HG03565 (cell line): ENCODE measurements at regions not wholly inside any gene's neighbourhood (a gene's known extent, or its start where the extent isn't known, plus 50 kb on each side); places are given as distances from the start of the nearest gene placed in this dataset.
"Not testable (repeated sequence)": the region's sequence is repeated elsewhere in the genome, so short reads cannot be mapped to it uniquely, and the experiment has no call there.

Experiments used
- ATAC-seq: cut with Tn5 transposase; IDR thresholded peaks from one replicate; pipeline ENCODE4 v1.9.1; 2021; ENCODE audit warnings: mild to moderate bottlenecking, moderate library complexity; ENCODE audit not compliant: unreplicated experiment

DNA sequence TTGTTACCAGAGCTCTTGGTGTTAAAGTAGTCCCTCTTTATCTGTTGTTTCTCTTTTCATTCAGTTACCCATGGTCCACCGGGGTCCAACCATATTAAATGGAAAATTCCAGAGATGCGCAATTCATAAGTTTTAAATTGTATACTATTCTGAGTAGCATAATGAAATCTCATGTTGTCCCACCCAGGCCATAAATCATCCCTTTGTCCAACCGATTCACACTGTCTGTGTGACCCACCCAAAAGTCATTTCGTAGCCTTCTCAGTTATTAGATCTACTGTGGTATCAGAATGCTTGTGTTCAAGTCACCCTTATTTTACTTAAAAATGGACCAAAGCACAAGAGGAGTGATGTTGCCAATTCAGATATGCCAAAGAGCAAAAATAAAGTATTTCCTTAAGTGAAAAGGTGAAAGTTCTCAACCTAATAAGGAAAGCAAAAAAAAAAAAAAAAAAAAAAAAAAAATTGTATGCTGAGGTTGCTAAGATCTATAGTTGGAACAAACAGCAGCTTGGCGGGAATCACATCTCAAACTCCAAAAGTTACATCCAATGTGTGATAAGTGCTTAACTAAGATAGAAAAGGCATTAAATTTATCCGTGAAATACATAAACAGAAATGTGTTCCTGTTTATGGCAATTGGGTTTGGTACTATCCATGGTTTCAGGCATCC is 106.8 kb upstream of the GPBP1 start:
- ATAC-seq, result no peak

DNA sequence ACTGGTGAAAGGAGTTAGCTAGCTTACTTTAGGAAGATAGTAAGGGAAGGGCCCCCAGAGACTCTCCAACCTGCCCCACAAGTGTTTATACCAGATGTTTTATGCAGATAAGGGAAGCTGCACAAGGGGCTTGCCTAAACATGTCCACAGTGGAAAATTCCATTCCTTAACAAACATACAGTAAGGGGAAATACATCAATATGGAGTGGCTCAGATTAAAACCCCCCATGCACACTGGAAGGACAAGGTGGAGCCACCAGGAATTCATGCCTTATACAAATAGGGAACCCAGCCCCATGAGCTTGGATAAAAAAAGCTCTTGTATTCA is 106.3 kb upstream of the GPBP1 start:
- no peak for ATAC-seq

DNA sequence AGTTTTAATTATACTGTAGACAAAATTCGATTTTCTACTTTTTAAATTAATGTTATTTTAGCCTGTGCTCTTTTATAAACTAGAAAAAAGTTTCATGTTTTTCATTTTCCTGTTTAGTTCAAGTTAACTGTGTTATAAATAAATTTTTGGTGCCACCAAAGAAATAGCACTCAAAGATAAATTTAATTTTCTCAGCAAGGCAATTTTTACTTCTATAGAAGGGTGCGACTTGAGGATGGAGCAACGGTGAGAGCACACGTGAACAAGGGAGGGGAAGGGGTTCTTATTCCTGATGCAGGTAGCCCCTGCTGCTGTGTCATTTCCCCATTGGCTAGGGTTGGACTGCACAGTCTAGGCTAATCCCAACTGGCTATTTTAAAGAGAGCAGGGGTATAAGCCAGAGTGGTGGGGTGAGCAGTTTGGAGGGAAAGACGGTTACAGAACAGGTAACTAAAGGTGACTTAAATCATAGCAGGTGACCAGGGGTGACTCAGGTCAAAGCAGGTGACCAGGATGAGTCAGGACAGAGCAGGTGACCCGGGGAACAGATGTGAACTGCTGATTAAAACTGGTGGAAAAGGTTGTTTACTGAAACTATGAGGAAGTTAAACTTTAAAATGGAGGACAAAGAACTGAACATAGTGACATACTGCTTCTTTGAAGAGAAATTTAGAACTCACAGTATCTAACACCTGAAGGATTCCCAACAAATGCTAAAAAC is 104.6 kb upstream of the GPBP1 start:
- ATAC-seq, result no peak

DNA sequence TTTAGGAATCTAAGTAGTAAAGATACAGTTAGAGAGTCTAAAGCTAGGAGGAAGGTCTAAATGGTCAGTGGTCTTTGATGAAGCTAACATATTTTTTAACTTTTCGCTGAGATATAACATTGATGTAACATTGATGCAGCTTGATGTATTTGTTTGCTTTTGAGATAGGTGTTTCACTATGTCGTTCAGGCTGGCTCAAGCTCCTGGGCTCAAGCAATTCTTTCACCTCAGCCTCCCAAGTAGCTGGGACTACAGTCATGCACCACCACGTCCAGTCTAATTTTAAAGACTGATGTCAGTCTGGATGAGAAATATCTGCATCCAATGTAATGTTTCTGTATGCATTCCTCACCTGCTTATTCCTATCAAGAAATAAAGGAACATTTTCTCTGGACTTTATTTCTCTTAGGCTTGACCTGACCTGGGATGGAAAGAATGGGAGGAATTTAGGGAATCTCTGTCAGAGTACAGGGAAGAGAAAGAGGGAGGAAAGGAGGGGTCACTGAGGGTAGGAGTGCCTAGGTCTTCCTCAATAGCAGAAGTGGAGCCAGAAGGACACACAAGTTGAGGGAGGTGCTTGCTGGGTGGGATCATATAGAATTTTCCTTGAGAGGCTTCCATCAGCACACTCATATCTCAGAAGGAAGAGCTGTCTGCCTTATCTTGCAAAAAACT is 101.5 kb upstream of the GPBP1 start:
- ATAC-seq, result no peak

DNA sequence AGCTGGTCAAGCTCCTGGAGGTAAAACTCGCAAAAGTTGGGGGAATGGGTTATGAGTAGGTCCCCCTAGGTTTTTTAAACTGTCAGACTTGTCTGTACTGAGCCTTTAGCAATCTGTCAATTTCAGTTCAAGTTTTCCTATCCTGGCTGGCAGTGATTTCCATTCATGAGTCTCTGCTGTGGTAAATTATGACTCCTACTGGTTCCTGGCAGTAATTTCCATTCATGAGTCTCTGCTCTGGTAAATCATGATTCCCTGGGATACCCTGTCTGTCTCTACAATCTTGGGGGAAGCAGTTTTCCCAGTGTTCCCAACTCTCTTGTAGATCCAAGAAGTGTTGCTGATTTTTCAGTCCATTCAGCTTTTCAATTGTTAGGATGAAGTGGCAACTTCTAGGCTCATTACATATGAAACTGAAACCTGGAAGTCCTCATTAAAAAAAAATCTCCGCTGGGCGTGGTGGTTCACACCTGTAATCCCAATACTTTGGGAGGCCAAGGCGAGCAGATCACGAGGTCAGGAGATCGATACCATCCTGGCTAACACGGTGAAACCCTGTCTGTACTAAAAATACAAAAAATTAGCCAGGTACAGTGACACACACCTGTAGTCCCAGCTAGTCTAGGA is 91.3 kb upstream of the GPBP1 start:
- ATAC-seq, result no peak

DNA sequence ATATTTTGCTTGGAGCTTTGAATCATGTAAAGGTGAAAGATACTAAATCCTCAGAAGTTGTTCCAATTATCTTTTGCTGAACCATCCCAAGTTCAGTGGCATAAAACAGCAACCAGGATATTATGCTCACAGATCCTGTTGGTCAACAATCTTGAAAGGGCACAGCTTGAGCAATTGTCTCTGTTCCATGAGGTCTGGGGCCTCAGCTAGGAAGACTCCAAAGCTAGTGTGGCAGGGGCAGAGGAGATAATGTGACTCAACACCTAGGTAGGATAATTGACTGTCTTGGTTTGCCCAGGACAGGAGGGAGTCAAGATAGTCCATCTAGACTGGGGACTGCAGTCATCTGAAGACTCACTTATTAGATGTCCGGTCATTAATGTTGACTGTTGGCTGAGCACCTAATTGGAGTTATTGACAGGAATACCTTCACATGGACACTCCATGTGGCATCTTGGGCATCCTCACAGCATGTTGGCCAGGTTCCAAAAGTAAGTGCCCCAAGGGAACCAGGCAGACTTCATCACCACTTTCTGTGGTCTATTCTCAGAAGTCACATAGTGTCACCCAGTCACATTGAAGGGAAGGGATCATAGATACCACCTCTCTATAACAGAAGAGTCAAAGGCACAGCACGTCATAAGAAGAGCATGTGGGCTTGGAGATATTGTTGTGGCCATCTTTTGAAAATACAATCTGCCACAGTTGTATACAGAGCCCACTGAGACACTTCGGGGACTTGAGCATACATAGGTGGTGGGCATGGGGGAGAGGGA is 88.4 kb upstream of the GPBP1 start:
- no peak for ATAC-seq

DNA sequence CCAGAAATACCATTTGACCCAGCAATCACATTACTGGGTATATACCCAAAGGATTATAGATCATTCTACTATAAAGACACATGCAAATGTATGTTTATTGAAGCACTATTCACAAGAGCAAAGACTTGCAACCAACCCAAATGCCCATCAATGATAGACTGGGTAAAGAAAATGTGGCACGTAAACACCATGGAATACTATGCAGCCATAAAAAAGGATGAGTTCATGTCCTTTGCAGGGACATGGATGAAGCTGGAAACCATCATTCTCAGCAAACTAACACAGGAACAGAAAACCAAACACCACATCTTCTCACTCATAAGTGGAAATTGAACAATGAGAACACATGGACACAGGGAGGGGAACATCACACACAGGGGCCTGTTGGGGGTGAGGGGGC is 85.9 kb upstream of the GPBP1 start:
- not testable (repeated sequence) for ATAC-seq

DNA sequence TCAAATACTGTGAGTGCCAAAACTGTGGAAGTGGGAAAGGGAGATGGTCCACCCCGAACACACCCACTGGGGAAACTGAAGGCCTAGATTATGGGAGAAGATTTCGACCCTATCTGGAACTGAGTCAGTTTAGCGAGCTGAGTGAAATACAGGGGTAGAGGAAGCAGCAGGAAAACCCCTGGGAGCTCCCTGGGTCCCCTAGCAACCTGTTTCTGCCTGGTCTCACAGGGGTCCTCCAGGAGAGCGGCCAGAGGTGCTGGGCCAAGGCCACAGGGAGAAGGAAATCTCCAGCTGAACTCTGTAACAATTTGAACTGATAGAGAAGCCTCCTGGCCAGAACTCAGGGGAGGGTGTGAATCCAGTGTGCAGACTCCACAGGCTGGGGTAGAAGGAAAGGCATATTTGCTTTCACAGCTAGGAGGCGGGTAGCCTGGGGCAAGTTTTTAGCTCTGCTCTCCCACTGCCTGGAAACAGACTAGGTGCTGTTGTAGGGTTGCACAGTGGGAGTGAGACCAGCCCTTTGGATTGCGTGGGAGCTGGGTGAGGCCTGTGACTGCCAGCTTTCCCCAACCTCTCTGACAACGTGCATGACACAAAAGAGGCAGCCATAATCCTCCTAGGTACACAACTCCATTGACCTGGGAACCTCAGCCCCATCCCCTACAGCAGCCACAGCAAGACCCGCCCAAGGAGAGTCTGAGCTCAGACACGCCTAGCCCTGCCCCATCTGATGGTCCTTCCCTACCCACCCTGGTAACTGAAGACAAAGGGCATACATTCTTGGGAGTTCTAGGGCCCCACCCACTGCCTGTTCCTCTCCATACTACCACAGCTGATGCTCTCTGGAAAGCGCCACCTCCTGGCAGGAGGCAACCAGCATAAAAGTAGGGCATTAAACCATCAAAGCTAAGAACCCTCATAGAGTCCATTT is 78.8 kb upstream of the GPBP1 start:
- no peak for ATAC-seq

DNA sequence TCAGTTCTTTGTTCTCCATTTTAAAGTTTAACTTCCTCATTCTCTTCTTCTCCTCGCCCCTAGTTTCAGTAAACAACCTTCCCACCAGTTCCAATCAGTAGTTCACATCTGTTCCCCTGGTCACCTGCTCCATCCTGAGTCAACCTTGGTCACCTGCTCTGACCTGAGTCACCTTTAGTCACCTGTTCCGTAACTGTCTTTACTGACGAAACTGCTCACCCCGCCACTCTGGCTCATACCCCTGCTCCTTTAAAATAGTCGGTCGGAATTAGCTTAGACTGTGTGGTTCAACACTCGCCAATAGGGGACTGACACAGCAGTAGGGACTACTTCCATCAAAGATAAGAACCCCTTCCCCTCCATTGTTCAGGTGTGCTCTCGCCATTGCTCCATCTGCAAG is 76.3 kb upstream of the GPBP1 start:
- ATAC-seq, result no peak

DNA sequence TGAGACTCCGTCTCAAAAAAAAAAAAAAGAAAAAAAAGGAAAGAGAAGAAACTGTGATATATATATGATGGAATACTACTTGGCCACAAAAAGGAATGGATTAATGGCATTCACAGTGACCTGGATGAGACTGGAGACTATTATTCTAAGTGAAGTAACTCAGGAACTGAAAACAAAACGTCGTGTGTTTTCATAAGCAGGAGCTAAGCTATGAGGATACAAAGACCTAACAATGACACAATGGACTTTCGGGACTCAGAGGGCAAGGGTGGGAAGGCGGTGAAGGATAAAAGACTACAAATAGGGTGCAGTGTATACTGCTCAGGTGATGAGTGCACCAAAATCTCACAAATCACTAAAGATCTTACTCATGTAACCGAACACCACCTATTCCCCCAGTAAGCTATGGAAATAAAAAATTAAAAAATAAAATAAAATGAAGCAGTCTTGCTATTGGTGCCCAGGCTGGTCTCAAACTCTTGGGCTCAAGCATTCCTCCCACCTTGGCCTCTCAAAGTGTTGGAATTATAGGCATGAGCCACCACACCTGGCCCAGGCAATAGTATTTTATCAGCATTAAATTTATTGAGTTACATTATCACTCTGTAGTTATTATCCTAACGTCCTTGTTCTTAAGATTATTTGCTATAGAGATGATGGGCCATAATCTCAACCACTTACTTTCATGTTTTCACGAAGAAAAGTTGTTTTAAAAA is 71.5 kb upstream of the GPBP1 start:
- no peak for ATAC-seq

DNA sequence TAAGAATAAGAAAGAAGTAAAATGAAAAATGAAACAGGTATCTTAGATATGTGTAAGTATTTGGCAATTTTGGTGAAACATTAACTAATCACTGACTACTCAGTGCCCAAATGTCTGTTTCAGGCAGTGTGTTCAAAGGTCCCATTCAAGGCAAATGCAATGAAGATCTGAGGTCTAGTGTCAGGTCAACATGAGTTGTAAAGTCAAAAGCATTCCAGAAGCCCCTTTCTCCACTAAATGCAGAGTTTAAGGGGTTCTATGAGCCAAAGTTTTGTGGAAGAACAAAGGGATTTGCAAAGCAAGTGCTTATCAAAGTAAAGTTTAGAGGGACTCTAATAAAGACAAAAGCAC is 71.0 kb upstream of the GPBP1 start:
- ATAC-seq, result no peak

DNA sequence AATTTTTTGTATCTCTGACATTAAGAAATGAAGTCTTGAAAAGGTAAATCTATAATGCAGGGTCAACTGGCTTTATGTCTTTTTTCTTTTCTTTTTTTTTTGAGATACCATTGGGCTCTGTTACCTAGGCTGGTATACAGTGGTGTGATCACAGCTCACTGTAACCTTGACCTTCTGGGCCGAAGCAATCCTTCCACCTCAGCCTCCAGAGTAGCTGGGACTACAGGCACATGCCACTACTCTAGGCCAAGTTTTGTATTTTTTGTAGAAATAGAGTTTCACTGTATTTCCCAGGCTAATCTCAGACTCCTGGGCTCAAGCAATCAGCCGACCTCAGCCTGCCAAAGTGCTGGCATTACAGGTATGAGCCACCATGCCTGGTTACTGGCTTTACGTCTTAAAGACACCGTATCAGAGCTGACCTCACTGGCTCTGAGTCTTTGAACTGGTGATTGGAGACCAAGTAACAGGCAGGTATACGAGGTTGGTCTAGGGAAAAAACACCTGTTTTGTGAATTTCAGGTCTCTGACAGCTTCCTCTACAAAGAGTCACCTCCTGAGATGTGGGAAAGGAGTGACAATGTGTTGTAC is 70.4 kb upstream of the GPBP1 start:
- no peak for ATAC-seq

DNA sequence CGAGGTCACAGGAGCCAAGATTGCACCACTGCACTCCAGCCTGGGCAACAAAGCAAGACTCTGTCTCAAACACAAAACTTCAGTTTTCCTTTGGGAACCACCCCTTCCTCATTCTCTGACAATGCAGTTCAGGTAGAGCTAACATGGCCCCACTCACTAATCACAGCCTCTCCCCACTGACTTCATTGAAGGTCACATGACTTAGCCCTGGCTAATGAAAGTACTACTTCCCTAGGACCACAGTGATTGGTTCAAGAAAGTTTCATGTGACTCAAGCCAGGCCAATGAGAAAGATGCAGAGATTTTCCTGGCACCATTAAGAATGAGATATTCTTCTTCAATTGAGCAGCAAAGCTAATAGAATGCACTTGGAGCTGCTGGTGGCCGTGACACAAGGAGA is 67.2 kb upstream of the GPBP1 start:
- no peak for ATAC-seq

DNA sequence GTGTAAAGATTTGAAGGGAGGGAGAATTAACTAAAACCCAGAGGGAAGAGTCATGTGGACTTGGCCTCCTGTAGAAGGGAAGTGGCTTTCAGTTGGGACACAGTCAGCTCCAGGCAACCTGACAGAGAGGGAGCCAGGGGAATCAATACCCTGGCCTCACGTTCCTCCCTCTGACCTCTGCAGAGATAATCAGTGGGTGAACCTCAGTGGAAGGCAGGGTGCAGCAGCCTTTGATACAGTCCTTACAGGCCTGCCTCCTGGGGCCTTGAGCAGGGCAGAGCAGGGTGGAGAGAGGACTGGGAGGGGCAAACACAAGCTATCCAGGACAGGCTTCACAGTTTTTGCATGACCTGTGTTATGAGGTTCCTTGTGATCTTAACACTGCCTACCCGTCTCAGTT is 61.9 kb upstream of the GPBP1 start:
- ATAC-seq, result no peak

DNA sequence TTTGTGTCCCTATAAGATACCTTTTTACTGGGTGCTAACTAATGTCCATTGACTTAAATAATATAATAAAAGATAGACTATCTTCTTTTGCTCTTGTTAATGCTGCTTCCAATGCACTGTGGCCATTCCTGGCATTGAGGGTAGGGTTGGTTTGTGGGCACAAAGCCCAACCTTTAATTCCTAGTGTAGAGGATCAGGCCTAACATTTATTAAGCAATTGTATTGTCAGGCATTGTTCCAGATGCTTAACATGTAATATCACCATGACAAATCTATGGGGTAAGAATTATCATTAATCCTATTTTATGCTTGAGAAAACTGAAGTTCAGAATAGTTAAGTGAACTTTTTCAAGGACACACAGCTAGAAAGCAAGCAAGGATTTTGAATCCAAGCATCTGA is 60.4 kb upstream of the GPBP1 start:
- ATAC-seq, result no peak

DNA sequence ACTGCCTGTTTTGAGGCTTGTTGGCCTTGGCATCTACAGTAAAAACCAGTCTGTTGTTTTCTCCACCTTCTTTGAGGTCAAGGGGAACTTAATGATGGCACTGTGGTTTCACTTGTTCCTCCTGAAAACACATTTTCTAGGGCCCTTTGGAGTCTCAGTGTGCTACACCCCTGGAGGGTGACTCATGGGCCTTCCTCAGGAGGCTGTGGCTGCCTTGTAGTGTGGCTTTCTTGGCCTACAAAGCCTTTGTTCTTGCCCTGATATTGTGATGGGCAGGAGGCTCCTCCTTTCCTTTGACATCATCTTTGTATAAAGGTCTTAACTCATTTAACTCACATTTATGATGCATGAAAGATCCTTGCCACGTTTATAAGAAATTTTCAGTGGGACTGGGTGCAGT is 56.3 kb upstream of the GPBP1 start:
- no peak for ATAC-seq

DNA sequence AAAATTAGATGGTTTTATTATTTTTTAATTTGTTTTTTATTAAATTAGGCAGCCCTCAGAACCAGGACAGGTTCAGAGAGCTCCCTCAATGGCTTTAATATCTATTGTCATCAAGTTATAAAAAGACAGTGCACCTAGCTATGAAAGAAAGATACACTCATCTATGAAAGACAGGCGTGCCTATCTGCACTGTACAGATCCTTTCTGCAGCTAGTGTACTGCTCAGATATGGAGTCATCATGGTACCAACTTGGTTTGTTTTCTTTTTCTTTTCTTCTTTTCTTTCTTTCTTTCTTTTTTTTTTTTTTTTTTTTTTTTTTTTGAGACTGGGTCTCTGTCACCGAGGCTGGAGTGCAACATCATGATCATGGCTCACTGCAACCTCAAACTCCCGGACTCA is 54.8 kb upstream of the GPBP1 start:
- no peak for ATAC-seq

DNA sequence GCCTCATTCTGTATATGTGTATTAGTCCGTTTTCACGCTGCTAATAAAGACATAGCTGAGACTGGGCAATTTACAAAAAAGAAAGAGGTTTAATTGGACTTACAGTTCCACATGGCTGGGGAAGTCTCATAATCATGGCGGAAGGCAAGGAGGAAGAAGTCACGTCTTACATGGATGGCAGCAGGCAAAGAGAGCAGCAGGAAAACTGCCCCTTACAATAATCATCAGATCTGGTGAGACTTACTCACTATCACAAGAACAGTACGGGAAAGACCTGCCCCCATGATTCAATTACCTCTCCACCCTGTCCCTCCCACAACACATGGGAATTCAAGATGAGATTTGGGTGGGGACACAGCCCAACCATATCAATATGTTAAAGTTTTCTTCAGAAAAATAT is 49.8 kb upstream of the GPBP1 start:
- ATAC-seq, result no peak
